Left colon (tissue), 2 donors: ENCODE measurements at regions not wholly inside any gene's neighbourhood (a gene's known extent, or its start where the extent isn't known, plus 50 kb on each side); places are given as distances from the start of the nearest gene placed in this dataset.

Experiments used
- ATAC-seq: fragments of 200-7000 bp; cut with Tn5 transposase; one replicate; pipeline ENCODE4 v1.9.1; 2020; ENCODE audit warnings: mild to moderate bottlenecking, moderate library complexity
- DNase-seq, 2 donors: peaks; one replicate each; pipeline ENCODE4 v3.0.0-alpha.2; 2020
- intact Hi-C, 2 donors: fragments of 100-400 bp; cut with DNase I in 1 of 2; cut with micrococcal nuclease in 1 of 2; formaldehyde crosslinking; loops; one replicate each; pipeline versions ENCODE4 v1.11.2 to v1.14.0; 2022; cut with DNase I, micrococcal nuclease
- donor health status: DM: no; HTN: no; CAD: no.
- donor health status: DM: yes; HTN: yes; CAD: no.

- no peak for DNase-seq
- intact Hi-C loops, result no loop called here
- no peak for ATAC-seq
Observed at GRCh38 chr11:106422583-106422982, 345.1 kb downstream of the AASDHPPT start.

GRCh38 chr11:106424111-106424510 is 346.6 kb downstream of the AASDHPPT start:
- intact Hi-C loops, result no loop called here
- ATAC-seq (no peak), DNase-seq (no peak)

- ATAC-seq, result no peak
- intact Hi-C loops, result no loop called here
- DNase-seq, result no peak
Observed at GRCh38 chr11:106425819-106426218, 348.4 kb downstream of the AASDHPPT start.

GRCh38 chr11:106426696-106427095 is 349.2 kb downstream of the AASDHPPT start:
- ATAC-seq, result no peak

GRCh38 chr11:106427736-106428135 is 350.3 kb downstream of the AASDHPPT start:
- DNase-seq, result no peak
- ATAC-seq, result no peak
- intact Hi-C loops, result no loop called here

More at GRCh38 chr11:106426696-106427095, 349.2 kb downstream of the AASDHPPT start:
- no peak for DNase-seq
- intact Hi-C loops, result no loop called here

GRCh38 chr11:106442032-106442431 is 364.6 kb downstream of the AASDHPPT start:
- no peak for DNase-seq
- ATAC-seq, result no peak
- intact Hi-C loops, result no loop called here

- ATAC-seq, result no peak
- intact Hi-C loops, result no loop called here
- no peak for DNase-seq
Observed at GRCh38 chr11:106446302-106446701, 368.8 kb downstream of the AASDHPPT start.

- intact Hi-C loops, result no loop called here
- DNase-seq (no peak), ATAC-seq (no peak)
Observed at GRCh38 chr11:106446955-106447354, 369.5 kb downstream of the AASDHPPT start.

- intact Hi-C loops, result no loop called here
- DNase-seq (no peak), ATAC-seq (no peak)
Observed at GRCh38 chr11:106447631-106448191, 370.2 kb downstream of the AASDHPPT start.

- DNase-seq, result no peak
Observed at GRCh38 chr11:106449763-106450162, 372.3 kb downstream of the AASDHPPT start.

GRCh38 chr11:106451228-106451922 is 373.9 kb downstream of the AASDHPPT start:
- ATAC-seq, result no peak
- DNase-seq, result no peak
- intact Hi-C loops, result no loop called here

More at GRCh38 chr11:106449763-106450162, 372.3 kb downstream of the AASDHPPT start:
- intact Hi-C loops, result no loop called here
- no peak for ATAC-seq

- no peak for ATAC-seq
- intact Hi-C loops, result no loop called here
Observed at GRCh38 chr11:106456647-106457046, 379.2 kb downstream of the AASDHPPT start.

GRCh38 chr11:106457727-106458126 is 380.3 kb downstream of the AASDHPPT start:
- intact Hi-C loops, result no loop called here
- ATAC-seq (no peak), DNase-seq (no peak)

More at GRCh38 chr11:106456647-106457046, 379.2 kb downstream of the AASDHPPT start:
- no peak for DNase-seq

- intact Hi-C loops, result no loop called here
- no peak for DNase-seq
- no peak for ATAC-seq
Observed at GRCh38 chr11:106459135-106459534, 381.7 kb downstream of the AASDHPPT start.

GRCh38 chr11:106461148-106461691 is 383.8 kb downstream of the AASDHPPT start:
- intact Hi-C loops, result no loop called here
- ATAC-seq, result no peak
- no peak for DNase-seq

- intact Hi-C loops, result no loop called here
- DNase-seq, result no peak
- ATAC-seq, result no peak
Observed at GRCh38 chr11:106461839-106462545, 384.5 kb downstream of the AASDHPPT start.

- no peak for ATAC-seq
- DNase-seq, result no peak
- intact Hi-C loops, result no loop called here
Observed at GRCh38 chr11:106463154-106463553, 385.7 kb downstream of the AASDHPPT start.

- intact Hi-C loops, result no loop called here
- no peak for DNase-seq
- no peak for ATAC-seq
Observed at GRCh38 chr11:106463796-106464201, 386.3 kb downstream of the AASDHPPT start.

GRCh38 chr11:106464728-106465127 is 387.3 kb downstream of the AASDHPPT start:
- no peak for ATAC-seq
- no peak for DNase-seq
- intact Hi-C loops, result no loop called here

- DNase-seq (no peak), ATAC-seq (no peak)
- intact Hi-C loops, result no loop called here
Observed at GRCh38 chr11:106466521-106467080, 389.1 kb downstream of the AASDHPPT start.
